Neuronal stem cell (in vitro differentiated cells): ENCODE measurements at regions not wholly inside any gene's neighbourhood (a gene's known extent, or its start where the extent isn't known, plus 50 kb on each side); places are given as distances from the start of the nearest gene placed in this dataset.

Experiments
- DNase-seq: peaks from one replicate; pipeline ENCODE4 v3.0.0-alpha.2; 2013; ENCODE audit warnings: low spot score
- H2AFZ ChIP-seq: one replicate; pipeline ENCODE4 v1.6.1; 2013; ENCODE audit warnings: mild to moderate bottlenecking, low read length, inconsistent platforms
- H2AK5ac ChIP-seq: 2 replicates; pipeline ENCODE4 v1.6.1; 2013; ENCODE audit warnings: low read depth, mild to moderate bottlenecking, inconsistent platforms, low read length, moderate library complexity, mixed read lengths
- H2BK120ac ChIP-seq: 2 replicates; pipeline ENCODE4 v1.6.1; 2013; ENCODE audit warnings: low read depth, mild to moderate bottlenecking, inconsistent platforms, low read length, moderate library complexity, mixed read lengths
- H2BK12ac ChIP-seq: one replicate; pipeline ENCODE4 v1.6.1; 2013; ENCODE audit warnings: low read length, inconsistent platforms
- H2BK15ac ChIP-seq: 2 replicates; pipeline ENCODE4 v1.6.1; 2013; ENCODE audit warnings: mild to moderate bottlenecking, low read length, inconsistent platforms, mixed read lengths
- H2BK5ac ChIP-seq: one replicate; pipeline ENCODE4 v1.6.1; 2013; ENCODE audit warnings: inconsistent platforms, mild to moderate bottlenecking, low read length, moderate library complexity
- H3K14ac ChIP-seq: one replicate; pipeline ENCODE4 v1.6.1; 2013; ENCODE audit warnings: low read length, inconsistent platforms
- H3K18ac ChIP-seq: 2 replicates; pipeline ENCODE4 v1.6.1; 2013; ENCODE audit warnings: low read length, inconsistent platforms
- H3K23ac ChIP-seq: 2 replicates; pipeline ENCODE4 v1.6.1; 2013; ENCODE audit warnings: low read depth, mild to moderate bottlenecking, mixed read lengths, low read length, inconsistent platforms; ENCODE audit not compliant: poor library complexity
- H3K27ac ChIP-seq: replicated peaks from 3 replicates; pipeline ENCODE4 v1.5.1; 2013; ENCODE audit warnings: low read length, inconsistent platforms
- H3K27me3 ChIP-seq, 3 experiments: 2 replicates each; pipeline ENCODE4 v1.6.1; 2013; ENCODE audit warnings: low read length in 3 of 3, mild to moderate bottlenecking in 2 of 3, inconsistent platforms in 1 of 3, low read depth in 1 of 3, mixed read lengths in 1 of 3, moderate library complexity in 1 of 3; ENCODE audit not compliant: control insufficient read depth in 3 of 3, insufficient read depth in 3 of 3
- H3K36me3 ChIP-seq, 2 donors: replicated peaks in 1 of 2; 2 replicates each; pipeline ENCODE4 v1.6.1; 2013; ENCODE audit warnings: low read length in 2 of 2; ENCODE audit not compliant: control insufficient read depth in 2 of 2, insufficient read depth in 2 of 2
- H3K4ac ChIP-seq: 2 replicates; pipeline ENCODE4 v1.6.1; 2013; ENCODE audit warnings: inconsistent platforms, mild to moderate bottlenecking, low read length, moderate library complexity
- H3K4me1 ChIP-seq, 2 donors: 1 replicate in 1 of 2; 2 replicates in 1 of 2; pipeline ENCODE4 v1.6.1; 2013; ENCODE audit warnings: low read length in 2 of 2, low read depth in 1 of 2; ENCODE audit not compliant: control insufficient read depth in 2 of 2, insufficient read depth in 1 of 2
- H3K4me2 ChIP-seq: one replicate; pipeline ENCODE4 v1.6.1; 2013; ENCODE audit warnings: mild to moderate bottlenecking, low read length, inconsistent platforms; ENCODE audit not compliant: insufficient read depth, poor library complexity, severe bottlenecking
- H3K4me3 ChIP-seq, 2 donors: 2 replicates each; pipeline ENCODE4 v1.5.1; 2013; ENCODE audit warnings: low read length in 2 of 2, mild to moderate bottlenecking in 2 of 2, inconsistent platforms in 1 of 2, moderate library complexity in 1 of 2
- H3K79me1 ChIP-seq: one replicate; pipeline ENCODE4 v1.6.1; 2013; ENCODE audit warnings: low read depth, mild to moderate bottlenecking, inconsistent platforms, low read length, moderate library complexity
- H3K9ac ChIP-seq: one replicate; pipeline ENCODE4 v1.6.1; 2013; ENCODE audit warnings: mild to moderate bottlenecking, low read depth, low read length, inconsistent platforms; ENCODE audit not compliant: poor library complexity
- H3K9me3 ChIP-seq, 2 donors: replicated peaks in 1 of 2; 2 replicates each; pipeline versions ENCODE3 to v1.6.1; 2013; ENCODE audit warnings: low read length in 2 of 2, mild to moderate bottlenecking in 2 of 2, inconsistent platforms in 1 of 2, low read depth in 1 of 2, mixed read lengths in 1 of 2, moderate library complexity in 1 of 2; ENCODE audit not compliant: control insufficient read depth in 2 of 2, insufficient read depth in 1 of 2
- H4K8ac ChIP-seq: one replicate; pipeline ENCODE4 v1.6.1; 2013; ENCODE audit warnings: low read depth, mild to moderate bottlenecking, inconsistent platforms, low read length, moderate library complexity
- H4K91ac ChIP-seq: one replicate; pipeline ENCODE4 v1.6.1; 2013; ENCODE audit warnings: low read length, low read depth, mild to moderate bottlenecking, inconsistent platforms; ENCODE audit not compliant: poor library complexity
- WGBS, 2 donors: extraction: QIAGEN DNeasy Blood & Tissue Kit; methylation state at CpG; one replicate each; pipeline ENCODE4 v1.1.7; 2013; ENCODE audit warnings: missing lambda C conversion rate in 2 of 2, mixed read lengths in 1 of 2; ENCODE audit not compliant: insufficient read length in 2 of 2, insufficient replicate concordance in 1 of 2; ENCODE audit errors: extremely low coverage in 2 of 2; 5-methylcytosine and 5-hydroxymethylcytosine counted together

- Histone ChIP-seq H3K36me3 (no peaks in the 10 kb centered on the region), H4K91ac (no peak overlapping the region), H2BK15ac (no peak overlapping the region), H3K14ac (no peak overlapping the region), H2AK5ac (no peak overlapping the region), H4K8ac (no peak overlapping the region), H3K4me1 (peaks cover 9 to 11% of the 10 kb centered on the region in 2 donors), H3K9ac (no peak overlapping the region), H2BK5ac (no peak overlapping the region), H3K27ac (no peak overlapping the region), H3K79me1 (no peaks in the 10 kb centered on the region), H2BK120ac (no peak overlapping the region), H3K4ac (no peak overlapping the region), H3K4me3 (no peak overlapping the region), H3K9me3 (peaks cover 0 to 2% of the 10 kb centered on the region in 2 donors), H3K23ac (no peak overlapping the region), H2BK12ac (no peak overlapping the region), H2AFZ (no peak overlapping the region), H3K4me2 (no peak overlapping the region), H3K18ac (no peak overlapping the region), H3K27me3 (no peaks in the 10 kb centered on the region)
- DNase-seq, result no peak
- no CpG with 5 or more reads among the region's 2 CpGs for WGBS, 2 donors
Observed at GRCh38 chr7:17678896-17679295, 261.4 kb downstream of the SNX13 start.

- H3K18ac ChIP-seq, result peak overlapping the region; percentile 20
- no peak overlapping the region for H3K4ac ChIP-seq
- no peak overlapping the region for H2AK5ac ChIP-seq
- no peaks in the 10 kb centered on the region for H3K9me3 ChIP-seq
- H3K4me2 ChIP-seq, result peak overlapping the region; percentile 21
- H2BK5ac ChIP-seq, result no peak overlapping the region
- peak; percentile 36 for DNase-seq
- no peak overlapping the region for H3K23ac ChIP-seq
- no peaks in the 10 kb centered on the region for H3K36me3 ChIP-seq
- no peak overlapping the region for H4K8ac ChIP-seq
- no peak overlapping the region for H2BK120ac ChIP-seq
- H2AFZ ChIP-seq, result peak overlapping the region; percentile 40
- H3K14ac ChIP-seq, result no peak overlapping the region
- peaks cover 9 to 11% of the 10 kb centered on the region in 2 donors for H3K4me1 ChIP-seq
- no CpG with 5 or more reads among the region's 4 CpGs for WGBS, 2 donors
- H3K27me3 ChIP-seq, result no peaks in the 10 kb centered on the region
- no peak overlapping the region for H2BK15ac ChIP-seq
- no peaks in the 10 kb centered on the region for H3K79me1 ChIP-seq
- H2BK12ac ChIP-seq, result no peak overlapping the region
- no peak overlapping the region for H4K91ac ChIP-seq
- peak overlapping the region; percentile 76 for H3K27ac ChIP-seq
- no peak overlapping the region for H3K4me3 ChIP-seq
- no peak overlapping the region for H3K9ac ChIP-seq
Observed at GRCh38 chr7:17679458-17679857, 260.8 kb downstream of the SNX13 start.

- Histone ChIP-seq H2BK120ac (no peak overlapping the region), H3K79me1 (no peaks in the 10 kb centered on the region), H4K8ac (no peak overlapping the region), H3K18ac (no peak overlapping the region), H3K9ac (no peak overlapping the region), H3K23ac (no peak overlapping the region), H2BK12ac (no peak overlapping the region), H3K4me2 (peak overlapping the region; percentile 21), H3K4me1 (peaks cover 9 to 11% of the 10 kb centered on the region in 2 donors), H3K14ac (no peak overlapping the region), H2AFZ (peak overlapping the region; percentile 40), H3K9me3 (no peaks in the 10 kb centered on the region), H4K91ac (no peak overlapping the region), H3K4ac (no peak overlapping the region), H3K27me3 (no peaks in the 10 kb centered on the region), H2AK5ac (no peak overlapping the region), H3K27ac (peak overlapping the region; percentile 76), H3K36me3 (no peaks in the 10 kb centered on the region), H2BK15ac (no peak overlapping the region), H3K4me3 (no peak overlapping the region), H2BK5ac (no peak overlapping the region)
- WGBS, 2 donors, result no CpG with 5 or more reads among the region's 6 CpGs
- peak; percentile 69 for DNase-seq
Observed at GRCh38 chr7:17680026-17680425, 260.3 kb downstream of the SNX13 start.

- Histone ChIP-seq H2BK12ac (no peak overlapping the region), H2BK120ac (no peak overlapping the region), H3K4ac (no peak overlapping the region), H3K27me3 (no peaks in the 10 kb centered on the region), H4K91ac (no peak overlapping the region), H3K9ac (no peak overlapping the region), H2BK15ac (no peak overlapping the region), H2BK5ac (no peak overlapping the region), H3K18ac (peak overlapping the region; percentile 40), H3K14ac (no peak overlapping the region), H3K4me3 (no peak overlapping the region), H3K4me1 (peaks cover 9 to 11% of the 10 kb centered on the region in 2 donors), H4K8ac (no peak overlapping the region), H3K36me3 (no peaks in the 10 kb centered on the region), H3K9me3 (no peaks in the 10 kb centered on the region), H3K4me2 (no peak overlapping the region), H2AK5ac (no peak overlapping the region), H3K27ac (no peak overlapping the region), H2AFZ (peak overlapping the region; percentile 70), H3K79me1 (no peaks in the 10 kb centered on the region), H3K23ac (no peak overlapping the region)
- no CpG with 5 or more reads among the region's 5 CpGs for WGBS, 2 donors
- no peak for DNase-seq
Observed at GRCh38 chr7:17680943-17681351, 259.3 kb downstream of the SNX13 start.
